ENCODE measurements at regions not wholly inside any gene's neighbourhood (a gene's known extent, or its start where the extent isn't known, plus 50 kb on each side); places are given as distances from the start of the nearest gene placed in this dataset.

DNA sequence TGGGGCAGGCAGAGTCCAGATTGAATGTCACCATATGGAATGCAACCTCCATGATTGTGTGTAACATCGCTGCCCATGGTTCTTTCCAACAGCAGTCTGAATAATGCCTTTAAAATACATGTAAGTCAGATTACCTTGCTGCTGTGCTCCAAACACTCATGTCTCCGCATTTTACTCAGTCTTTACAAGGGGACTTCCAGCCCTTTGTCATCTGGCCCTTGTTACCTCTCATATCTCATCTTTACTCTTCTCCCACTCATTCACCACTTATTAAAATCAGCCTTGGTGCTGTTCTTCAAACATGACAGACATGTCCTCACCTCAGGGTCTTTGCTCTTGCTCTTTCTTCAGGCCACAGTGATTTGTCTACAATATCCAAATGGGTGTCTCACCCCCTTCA is 200.4 kb upstream of the GYPA start:
- Histone ChIP-seq H3K4me3 (ENCODE audit: extremely low read depth in 1 of 4, insufficient read depth in 2 of 4, low read depth in 3 of 4, low read length in 4 of 4) (no peak overlapping the region), H2BK15ac (ENCODE audit: low read length) (no peak overlapping the region), H3K4ac (replicated peaks; ENCODE audit: insufficient read length, low read depth, low read length) (no peak overlapping the region), H4K91ac (replicated peaks; ENCODE audit: insufficient read length, low read length) (no peak overlapping the region), H3K18ac (ENCODE audit: extremely low read depth, low read length) (no peak overlapping the region), H3K23ac (ENCODE audit: insufficient read length) (no peak overlapping the region), H3K9me3 (ENCODE audit: insufficient read depth in 2 of 2, low read depth in 1 of 2, low read length in 1 of 2) (no peaks in the 10 kb centered on the region), H2BK12ac (ENCODE audit: low read depth, low read length) (no peak overlapping the region), H3K56ac (replicated peaks; ENCODE audit: insufficient read length, low read depth, low read length) (no peak overlapping the region), H3K27ac (ENCODE audit: low read depth, low read length) (no peak overlapping the region), H4K8ac (ENCODE audit: extremely low read depth, insufficient read depth, low read length) (no peak overlapping the region), H3K79me1 (ENCODE audit: low read depth, low read length) (no peaks in the 10 kb centered on the region), H2BK20ac (ENCODE audit: low read length) (no peak overlapping the region), H3K27me3 (replicated peaks in 1 of 4; ENCODE audit: control insufficient read depth in 3 of 4, extremely low read depth in 1 of 4, insufficient read depth in 3 of 4, low read length in 3 of 4) (no peaks in the 10 kb centered on the region), H2AK5ac (ENCODE audit: low read depth, low read length) (no peak overlapping the region), H3K23me2 (ENCODE audit: low read depth, low read length) (no peaks in the 10 kb centered on the region; the same call in 1 of the 2 replicates), H2BK120ac (replicated peaks; ENCODE audit: low read depth, low read length) (no peak overlapping the region), H3K4me2 (ENCODE audit: insufficient read depth in 1 of 2, low read depth in 2 of 2, low read length in 2 of 2) (no peak overlapping the region), H3K9ac (replicated peaks in 1 of 4; ENCODE audit: extremely low read depth in 1 of 4, low read depth in 3 of 4, low read length in 3 of 4) (no peak overlapping the region), H3K14ac (ENCODE audit: insufficient read length) (no peak overlapping the region), H4K5ac (ENCODE audit: insufficient read length, low read depth, low read length) (no peak overlapping the region), H3K4me1 (replicated peaks in 1 of 4; ENCODE audit: control insufficient read depth in 3 of 4, insufficient read depth in 4 of 4, low read length in 3 of 4) (peaks cover 0 to 7% (median 2%) of the 10 kb centered on the region in 4 experiments; a peak in 2 of 7 replicates), H3K36me3 (ENCODE audit: control insufficient read depth in 2 of 4, insufficient read depth in 4 of 4, low read length in 3 of 4) (no peaks in the 10 kb centered on the region), H2BK5ac (ENCODE audit: low read depth, low read length) (no peak overlapping the region), H4K20me1 (replicated peaks in 1 of 2; ENCODE audit: control insufficient read depth in 1 of 2, insufficient read depth in 2 of 2, low read length in 2 of 2) (no peaks in the 10 kb centered on the region), H2AFZ (ENCODE audit: low read length) (no peak overlapping the region), H3K79me2 (ENCODE audit: control insufficient read depth in 1 of 2, insufficient read depth in 2 of 2, low read length in 2 of 2) (no peaks in the 10 kb centered on the region)
- DNase-seq (ENCODE audit: low read depth in 1 of 2, low spot score in 2 of 2) = no peak
- 94% methylated on average over 2 of the region's 2 CpGs; no CpG with 5 or more reads in 1 of the 2 experiments for WGBS, 2 experiments (ENCODE audit: extremely low coverage in 1 of 2, insufficient coverage in 1 of 2, insufficient read length in 1 of 2, insufficient replicate concordance in 2 of 2, low coverage in 1 of 2, low lambda C conversion rate in 2 of 2, missing lambda C conversion rate in 1 of 2)
- ChIA-PET POLR2A (ENCODE audit: partially characterized antibody) (no interaction called here), CTCF (ENCODE audit: partially characterized antibody) (interaction anchor here (1.2 kb wide), 1 partner anchor 15 kb away, joined by 3 read pairs; no protein-coding TSS in a partner anchor)
- no peak for FAIRE-seq
- TF ChIP-seq RFX5 (IDR thresholded peaks at IDR 0.05; ENCODE audit: borderline replicate concordance, low read depth, low read length) = no peak
- no peak for TF ChIP-seq TAF1 (IDR thresholded peaks at IDR 0.05; ENCODE audit: low read depth, low read length)
- TF ChIP-seq TAF7 (optimal IDR thresholded peaks at IDR 0.05; ENCODE audit: borderline replicate concordance, low read depth, low read length) = no peak
- TF ChIP-seq CBX5 (IDR thresholded peaks at IDR 0.05; ENCODE audit: low read depth, low read length) = no peak
- TF ChIP-seq JUN (IDR thresholded peaks at IDR 0.05; ENCODE audit: low read depth, low read length) = no peak
- TF ChIP-seq, protein P1, sequence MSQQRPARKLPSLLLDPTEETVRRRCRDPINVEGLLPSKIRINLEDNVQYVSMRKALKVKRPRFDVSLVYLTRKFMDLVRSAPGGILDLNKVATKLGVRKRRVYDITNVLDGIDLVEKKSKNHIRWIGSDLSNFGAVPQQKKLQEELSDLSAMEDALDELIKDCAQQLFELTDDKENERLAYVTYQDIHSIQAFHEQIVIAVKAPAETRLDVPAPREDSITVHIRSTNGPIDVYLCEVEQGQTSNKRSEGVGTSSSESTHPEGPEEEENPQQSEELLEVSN (IDR thresholded peaks at IDR 0.05) = no peak
- TF ChIP-seq, protein P2, sequence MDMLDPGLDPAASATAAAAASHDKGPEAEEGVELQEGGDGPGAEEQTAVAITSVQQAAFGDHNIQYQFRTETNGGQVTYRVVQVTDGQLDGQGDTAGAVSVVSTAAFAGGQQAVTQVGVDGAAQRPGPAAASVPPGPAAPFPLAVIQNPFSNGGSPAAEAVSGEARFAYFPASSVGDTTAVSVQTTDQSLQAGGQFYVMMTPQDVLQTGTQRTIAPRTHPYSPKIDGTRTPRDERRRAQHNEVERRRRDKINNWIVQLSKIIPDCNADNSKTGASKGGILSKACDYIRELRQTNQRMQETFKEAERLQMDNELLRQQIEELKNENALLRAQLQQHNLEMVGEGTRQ (IDR thresholded peaks at IDR 0.05; ENCODE audit: low read length) = no peak
- TF ChIP-seq CREB1 (IDR thresholded peaks at IDR 0.05) = no peak
- no peak for TF ChIP-seq NANOG (IDR thresholded peaks at IDR 0.05; ENCODE audit: insufficient read depth, low read depth, low read length, poor library complexity, severe bottlenecking)
- TF ChIP-seq EZH2 (IDR thresholded peaks at IDR 0.05; ENCODE audit: low read depth, low read length, severe bottlenecking) = no peak
- no peak for TF ChIP-seq SP2 (IDR thresholded peaks at IDR 0.05; ENCODE audit: low read length)
- no peak for TF ChIP-seq BRCA1 (IDR thresholded peaks at IDR 0.05; ENCODE audit: low read depth, low read length)
- no peak for TF ChIP-seq POLR2A (IDR thresholded peaks at IDR 0.05; ENCODE audit: control extremely low read depth in 1 of 2, low read depth in 2 of 2, low read length in 2 of 2)
- TF ChIP-seq RBBP5 (IDR thresholded peaks at IDR 0.05; ENCODE audit: borderline replicate concordance, low read depth, low read length) = no peak

Data from H1 (cell line).